H9 (cell line): ENCODE measurements at regions not wholly inside any gene's neighbourhood (a gene's known extent, or its start where the extent isn't known, plus 50 kb on each side); places are given as distances from the start of the nearest gene placed in this dataset.
"Not testable (repeated sequence)": the region's sequence is repeated elsewhere in the genome, so short reads cannot be mapped to it uniquely, and the experiment has no call there.

Source experiments
- DNase-seq: peaks from one replicate; pipeline ENCODE4 v3.0.0-alpha.2; 2017
- H2AFZ ChIP-seq: one replicate; pipeline ENCODE4 v1.6.1; 2013; ENCODE audit warnings: mild to moderate bottlenecking, low read length, control low read depth, moderate library complexity
- H2AK5ac ChIP-seq: 2 replicates; pipeline ENCODE4 v1.6.1; 2013; ENCODE audit warnings: low read length, control low read depth, mixed read lengths; ENCODE audit not compliant: insufficient read length
- H2BK120ac ChIP-seq: one replicate; pipeline ENCODE4 v1.6.1; 2013; ENCODE audit warnings: low read depth, mild to moderate bottlenecking, low read length, control low read depth, inconsistent platforms; ENCODE audit not compliant: poor library complexity, severe bottlenecking
- H2BK12ac ChIP-seq: 2 replicates; pipeline ENCODE4 v1.6.1; 2013; ENCODE audit warnings: low read length, control low read depth, mixed read lengths, low read depth; ENCODE audit not compliant: insufficient read length
- H2BK15ac ChIP-seq: 2 replicates; pipeline ENCODE4 v1.6.1; 2013; ENCODE audit warnings: low read depth, low read length, control low read depth
- H2BK20ac ChIP-seq: one replicate; pipeline ENCODE4 v1.6.1; 2013; ENCODE audit warnings: low read depth, mild to moderate bottlenecking, low read length, control low read depth, inconsistent platforms; ENCODE audit not compliant: poor library complexity, severe bottlenecking
- H2BK5ac ChIP-seq: 2 replicates; pipeline ENCODE4 v1.6.1; 2013; ENCODE audit warnings: low read length, control low read depth, mixed read lengths; ENCODE audit not compliant: insufficient read length
- H3K14ac ChIP-seq: 2 replicates; pipeline ENCODE4 v1.6.1; 2013; ENCODE audit warnings: low read length, control low read depth; ENCODE audit not compliant: insufficient read depth
- H3K18ac ChIP-seq: 2 replicates; pipeline ENCODE4 v1.6.1; 2013; ENCODE audit warnings: low read depth, mild to moderate bottlenecking, mixed read lengths, low read length, control low read depth; ENCODE audit not compliant: insufficient read length
- H3K23ac ChIP-seq: 2 replicates; pipeline ENCODE4 v1.6.1; 2013; ENCODE audit warnings: low read length, control low read depth, mixed read lengths, low read depth; ENCODE audit not compliant: insufficient read length
- H3K23me2 ChIP-seq: 2 replicates; pipeline ENCODE4 v1.6.1; 2013; ENCODE audit warnings: low read depth, mild to moderate bottlenecking, mixed read lengths, low read length, control low read depth; ENCODE audit not compliant: insufficient read length, poor library complexity, severe bottlenecking
- H3K27ac ChIP-seq: 2 replicates; pipeline ENCODE4 v1.5.1; 2013; ENCODE audit warnings: low read length, control low read depth, mixed read lengths, low read depth; ENCODE audit not compliant: insufficient read length
- H3K27me3 ChIP-seq: 2 replicates; pipeline ENCODE4 v1.6.1; 2013; ENCODE audit warnings: low read length, control low read depth, inconsistent platforms; ENCODE audit not compliant: insufficient read depth
- H3K4ac ChIP-seq: 2 replicates; pipeline ENCODE4 v1.6.1; 2013; ENCODE audit warnings: low read depth, mild to moderate bottlenecking, control low read depth, inconsistent platforms, low read length, moderate library complexity
- H3K4me1 ChIP-seq: 2 replicates; pipeline ENCODE4 v1.6.1; 2013; ENCODE audit warnings: low read length, control low read depth, inconsistent platforms; ENCODE audit not compliant: insufficient read depth
- H3K4me2 ChIP-seq: 2 replicates; pipeline ENCODE4 v1.6.1; 2013; ENCODE audit warnings: low read length, control low read depth, mixed read lengths; ENCODE audit not compliant: insufficient read length, insufficient read depth
- H3K56ac ChIP-seq: 2 replicates; pipeline ENCODE4 v1.6.1; 2013; ENCODE audit warnings: low read depth, mild to moderate bottlenecking, mixed read lengths, low read length, control low read depth; ENCODE audit not compliant: insufficient read length
- H3K79me1 ChIP-seq: 2 replicates; pipeline ENCODE4 v1.6.1; 2013; ENCODE audit warnings: low read depth, mild to moderate bottlenecking, moderate library complexity, low read length, control low read depth, inconsistent platforms; ENCODE audit not compliant: insufficient read depth, poor library complexity, severe bottlenecking
- H3K79me2 ChIP-seq: 2 replicates; pipeline ENCODE4 v1.6.1; 2013; ENCODE audit warnings: low read length, control low read depth, inconsistent platforms; ENCODE audit not compliant: insufficient read depth
- H3K9ac ChIP-seq: 2 replicates; pipeline ENCODE4 v1.6.1; 2013; ENCODE audit warnings: low read length, control low read depth, mixed read lengths; ENCODE audit not compliant: insufficient read length; ENCODE audit errors: extremely low read depth
- H3K9me3 ChIP-seq: one replicate; pipeline ENCODE4 v1.6.1; 2013; ENCODE audit warnings: low read depth, low read length, inconsistent platforms; ENCODE audit not compliant: control insufficient read depth
- H3T11ph ChIP-seq: one replicate; pipeline ENCODE4 v1.6.1; 2013; ENCODE audit warnings: mild to moderate bottlenecking, low read length, control low read depth, inconsistent platforms
- H4K20me1 ChIP-seq: one replicate; pipeline ENCODE4 v1.6.1; 2013; ENCODE audit not compliant: control insufficient read depth, insufficient read length, insufficient read depth
- H4K5ac ChIP-seq: 2 replicates; pipeline ENCODE4 v1.6.1; 2013; ENCODE audit warnings: low read depth, mild to moderate bottlenecking, mixed read lengths, low read length, control low read depth; ENCODE audit not compliant: insufficient read length
- H4K8ac ChIP-seq: replicated peaks from 2 replicates; pipeline ENCODE4 v1.6.1; 2013; ENCODE audit warnings: low read length, control low read depth, mixed read lengths, low read depth; ENCODE audit not compliant: insufficient read length
- H4K91ac ChIP-seq: 2 replicates; pipeline ENCODE4 v1.6.1; 2013; ENCODE audit warnings: low read depth, mild to moderate bottlenecking, moderate library complexity, mixed read lengths, low read length, control low read depth; ENCODE audit not compliant: insufficient read length
- H3K27ac Mint-ChIP-seq, 3 experiments: 2 replicates in 2 of 3; 3 replicates in 1 of 3; pipeline ENCODE4 v1.8.0; 2020 to 2021; ENCODE audit warnings: mixed read lengths in 3 of 3, mild to moderate bottlenecking in 1 of 3, moderate library complexity in 1 of 3
- H3K27me3 Mint-ChIP-seq: 2 replicates; pipeline ENCODE4 v1.8.0; 2021; ENCODE audit warnings: low read depth, mild to moderate bottlenecking, moderate library complexity, mixed read lengths
- H3K36me3 Mint-ChIP-seq, 3 experiments: 2 replicates in 2 of 3; 3 replicates in 1 of 3; pipeline ENCODE4 v1.8.0; 2020 to 2021; ENCODE audit warnings: low read depth in 3 of 3, mixed read lengths in 3 of 3; ENCODE audit not compliant: insufficient read depth in 1 of 3
- H3K4me1 Mint-ChIP-seq, 2 experiments: 2 replicates each; pipeline ENCODE4 v1.8.0; 2020; ENCODE audit warnings: mixed read lengths in 2 of 2
- H3K4me3 Mint-ChIP-seq, 2 experiments: 2 replicates in 1 of 2; 3 replicates in 1 of 2; pipeline ENCODE4 v1.8.0; 2020 to 2021; ENCODE audit warnings: mild to moderate bottlenecking in 2 of 2, mixed read lengths in 2 of 2, moderate library complexity in 1 of 2
- H3K9me3 Mint-ChIP-seq, 2 experiments: 2 replicates in 1 of 2; 3 replicates in 1 of 2; pipeline ENCODE4 v1.8.0; 2020; ENCODE audit warnings: mild to moderate bottlenecking in 2 of 2, mixed read lengths in 2 of 2, moderate library complexity in 1 of 2
- WGBS: extraction: QIAGEN DNeasy Blood & Tissue Kit; methylation state at CpG from one replicate; pipeline ENCODE4 v1.1.7; 2013; ENCODE audit warnings: missing lambda C conversion rate, low lambda C conversion rate, mixed read lengths; ENCODE audit not compliant: insufficient read length; ENCODE audit errors: extremely low coverage; 5-methylcytosine and 5-hydroxymethylcytosine counted together

GRCh38 chr15:20284891-20285535 lies 256.6 kb downstream of the GOLGA6L6 start:
- H3K27me3 Mint-ChIP-seq, H3K14ac ChIP-seq, H3K56ac ChIP-seq, H3K4me1 Mint-ChIP-seq, H3K4ac ChIP-seq, H3K27ac ChIP-seq, H3K23me2 ChIP-seq, H2BK15ac ChIP-seq, H3K36me3 Mint-ChIP-seq, H4K5ac ChIP-seq, H3K79me1 ChIP-seq, H3K23ac ChIP-seq, H2BK120ac ChIP-seq, H3K79me2 ChIP-seq, H2BK20ac ChIP-seq, H3K4me2 ChIP-seq, H2AK5ac ChIP-seq, H4K8ac ChIP-seq, H4K91ac ChIP-seq, H3K4me3 Mint-ChIP-seq, H3K27ac Mint-ChIP-seq, H2AFZ ChIP-seq, H4K20me1 ChIP-seq, H2BK12ac ChIP-seq, H2BK5ac ChIP-seq, H3K18ac ChIP-seq, H3K9ac ChIP-seq, H3K27me3 ChIP-seq, H3K4me1 ChIP-seq, H3T11ph ChIP-seq, H3K9me3 Mint-ChIP-seq: not testable (repeated sequence)
- no CpG with 5 or more reads among the region's 3 CpGs for WGBS
- DNase-seq = peak; percentile 8
- peaks cover 94% of the 10 kb centered on the region for H3K9me3 ChIP-seq

GRCh38 chr15:20283651-20284050 lies 257.9 kb downstream of the GOLGA6L6 start:
- not testable (repeated sequence) for DNase-seq

More at GRCh38 chr15:20283651-20284050, 257.9 kb downstream of the GOLGA6L6 start:
- not testable (repeated sequence) for H4K20me1 ChIP-seq, H2AK5ac ChIP-seq, H3K27ac Mint-ChIP-seq, H2BK120ac ChIP-seq, H3K79me2 ChIP-seq, H3K4ac ChIP-seq, H2AFZ ChIP-seq, H4K5ac ChIP-seq, H3T11ph ChIP-seq, H3K56ac ChIP-seq, H3K36me3 Mint-ChIP-seq, H4K91ac ChIP-seq, H2BK5ac ChIP-seq, H2BK20ac ChIP-seq, H3K4me2 ChIP-seq, H3K9ac ChIP-seq, H3K27ac ChIP-seq, H2BK12ac ChIP-seq, H3K23ac ChIP-seq, H3K23me2 ChIP-seq, H4K8ac ChIP-seq, H3K27me3 Mint-ChIP-seq, H3K9me3 Mint-ChIP-seq, H3K4me1 ChIP-seq, H2BK15ac ChIP-seq, H3K18ac ChIP-seq, H3K79me1 ChIP-seq, H3K27me3 ChIP-seq, H3K4me1 Mint-ChIP-seq, H3K14ac ChIP-seq, H3K4me3 Mint-ChIP-seq
- H3K9me3 ChIP-seq = peaks cover 94% of the 10 kb centered on the region
- no CpG with 5 or more reads among the region's 3 CpGs for WGBS
